GM12891 (cell line): ENCODE measurements at regions not wholly inside any gene's neighbourhood (a gene's known extent, or its start where the extent isn't known, plus 50 kb on each side); places are given as distances from the start of the nearest gene placed in this dataset.

Source experiments
- PAX5 ChIP-seq: IDR thresholded peaks from 2 replicates; pipeline ENCODE4 v1.6.1; 2011; ENCODE audit warnings: low read length, moderate library complexity, mild to moderate bottlenecking; ENCODE audit not compliant: insufficient read depth, severe bottlenecking
- POLR2AphosphoS5 ChIP-seq: IDR thresholded peaks from 2 replicates; pipeline ENCODE4 v1.6.1; 2011; ENCODE audit warnings: low read depth, low read length, control low read depth
- TAF1 ChIP-seq: IDR thresholded peaks from 2 replicates; pipeline ENCODE4 v1.6.1; 2011; ENCODE audit warnings: low read depth, low read length, control low read depth

DNA sequence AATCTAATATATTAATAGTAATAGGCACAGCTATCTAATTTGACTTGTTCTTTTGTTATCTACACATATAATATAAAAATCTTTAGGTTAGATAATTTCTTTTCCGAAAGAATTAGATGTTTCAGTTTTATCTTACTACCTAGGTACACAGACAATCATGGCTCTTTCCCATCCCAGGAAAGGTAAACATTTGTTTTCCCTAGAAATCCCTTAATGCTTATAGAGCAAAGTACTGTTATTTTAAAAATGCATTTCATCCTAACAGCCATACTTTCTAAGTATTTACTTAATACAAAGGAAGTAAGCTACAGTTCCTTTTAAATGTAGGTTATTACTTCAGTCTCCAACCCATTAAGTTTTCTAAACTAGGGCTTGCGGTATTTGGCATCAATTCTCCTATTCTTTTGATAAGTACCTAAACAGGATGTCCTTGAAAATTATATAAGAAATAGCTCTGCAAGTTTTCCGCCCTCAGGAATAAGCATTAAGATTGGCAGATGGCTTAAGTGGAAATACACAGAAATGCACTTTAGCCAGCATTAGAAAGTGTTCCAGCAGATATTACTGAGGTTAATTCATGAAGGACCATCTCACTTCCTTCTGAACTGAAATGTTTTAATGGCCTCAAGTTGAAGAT is 616.2 kb upstream of the SPRY2 start:
- TF ChIP-seq POLR2AphosphoS5 (no peak), TAF1 (no peak), PAX5 (no peak)
